BJ (cell line): ENCODE measurements at regions not wholly inside any gene's neighbourhood (a gene's known extent, or its start where the extent isn't known, plus 50 kb on each side); places are given as distances from the start of the nearest gene placed in this dataset.

Source experiments
- CTCF ChIA-PET: fragments of 350-600 bp; formaldehyde crosslinking; extraction: SDS; loops from one replicate; lab custom pipeline; 2021; ENCODE audit warnings: antibody characterized with exemption, inconsistent platforms; lab: Yijun Ruan, JAX
- POLR2A ChIA-PET: fragments of 300-600 bp; sonication (Branson Sonifier 250); formaldehyde crosslinking; extraction: SDS; loops from one replicate; lab custom pipeline; 2021; ENCODE audit warnings: antibody characterized with exemption; lab: Charles Lee
- DNase-seq: peaks from one replicate; pipeline ENCODE4 v3.0.0-alpha.2; 2011; ENCODE audit warnings: low read depth
- H3K27me3 ChIP-seq: 2 replicates; pipeline ENCODE4 v1.6.0; 2011; ENCODE audit warnings: low read length; ENCODE audit not compliant: control insufficient read depth, insufficient read depth
- H3K36me3 ChIP-seq: 2 replicates; pipeline ENCODE4 v1.5.1; 2011; ENCODE audit warnings: low read length; ENCODE audit not compliant: control insufficient read depth, insufficient read depth
- H3K4me3 ChIP-seq: 2 replicates; pipeline ENCODE4 v1.5.1; 2011; ENCODE audit warnings: low read depth, mild to moderate bottlenecking, control low read depth, low read length
- CTCF ChIP-seq: IDR thresholded peaks from 2 replicates; pipeline ENCODE4 v1.5.1; 2011; ENCODE audit warnings: low read depth, mild to moderate bottlenecking, control low read depth, inconsistent platforms, low read length, moderate library complexity; ENCODE audit not compliant: insufficient read depth

GRCh38 chr10:121681997-121682687 lies 83.9 kb upstream of the FGFR2 start:
- H3K36me3 ChIP-seq: no peaks in the 10 kb centered on the region
- ChIA-PET CTCF (no interaction called here), POLR2A (no interaction called here)
- TF ChIP-seq CTCF: no peak
- no peak overlapping the region for H3K4me3 ChIP-seq
- H3K27me3 ChIP-seq: no peaks in the 10 kb centered on the region
- DNase-seq: no peak

GRCh38 chr10:121680879-121681655 lies 82.8 kb upstream of the FGFR2 start:
- ChIA-PET POLR2A (no interaction called here), CTCF (no interaction called here)
- TF ChIP-seq CTCF: no peak
- no peak overlapping the region for H3K4me3 ChIP-seq
- H3K27me3 ChIP-seq: no peaks in the 10 kb centered on the region
- no peak for DNase-seq
- H3K36me3 ChIP-seq: no peaks in the 10 kb centered on the region

- CTCF ChIA-PET: no interaction called here
- DNase-seq: no peak
- Histone ChIP-seq H3K4me3 (no peak overlapping the region), H3K36me3 (no peaks in the 10 kb centered on the region), H3K27me3 (no peaks in the 10 kb centered on the region)
- POLR2A ChIA-PET: no interaction called here
- TF ChIP-seq CTCF: no peak
These were observed 81.7 kb upstream of the FGFR2 start for GRCh38 chr10:121679916-121680315.

GRCh38 chr10:121678631-121679174 lies 80.5 kb upstream of the FGFR2 start:
- no peak for TF ChIP-seq CTCF
- no peak overlapping the region for H3K4me3 ChIP-seq
- DNase-seq: no peak
- POLR2A ChIA-PET: no interaction called here
- H3K36me3 ChIP-seq: no peaks in the 10 kb centered on the region
- CTCF ChIA-PET: no interaction called here
- no peaks in the 10 kb centered on the region for H3K27me3 ChIP-seq

- CTCF ChIA-PET: no interaction called here
- Histone ChIP-seq H3K36me3 (no peaks in the 10 kb centered on the region), H3K4me3 (no peak overlapping the region), H3K27me3 (no peaks in the 10 kb centered on the region)
- DNase-seq: no peak
- no peak for TF ChIP-seq CTCF
- POLR2A ChIA-PET: no interaction called here
These were observed 79.6 kb upstream of the FGFR2 start for GRCh38 chr10:121677880-121678279.
